Spleen (tissue), 3 donors: ENCODE measurements at regions not wholly inside any gene's neighbourhood (a gene's known extent, or its start where the extent isn't known, plus 50 kb on each side); places are given as distances from the start of the nearest gene placed in this dataset.

ENCODE experiments used
- POLR2A ChIP-seq, 3 donors: fragments of 450-650 bp; IDR thresholded peaks; one replicate each; pipeline ENCODE4 v1.5.1; 2017; ENCODE audit warnings: antibody characterized with exemption in 3 of 3, mild to moderate bottlenecking in 1 of 3
- POLR2AphosphoS5 ChIP-seq, 3 donors: sonication (generic); formaldehyde crosslinking; IDR thresholded peaks; one replicate each; pipeline ENCODE4 v1.5.1; 2017; ENCODE audit warnings: antibody characterized with exemption in 3 of 3

DNA sequence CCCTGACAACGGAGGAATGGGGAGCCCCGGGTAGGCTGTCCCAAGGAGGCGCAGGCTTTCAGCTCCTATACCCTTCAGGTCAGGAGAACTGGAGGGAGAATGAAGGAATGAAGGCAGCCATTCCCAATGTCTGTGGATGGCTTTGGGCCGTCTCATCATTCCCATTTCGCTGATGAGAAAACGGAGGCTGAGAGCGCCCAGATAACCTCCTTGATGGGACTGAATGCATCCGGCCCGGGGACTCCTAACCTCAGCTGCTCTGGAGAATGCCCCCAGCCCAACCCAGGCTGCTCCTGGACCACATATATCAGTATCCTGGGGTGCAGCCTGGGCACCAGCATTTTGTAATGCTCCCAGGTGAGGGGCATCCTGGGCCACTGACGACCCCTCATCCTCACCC, 52.6 kb upstream of the RNU6ATAC start:
- TF ChIP-seq POLR2A (IDR thresholded peaks at IDR 0.05) = no peak
- no peak for TF ChIP-seq POLR2AphosphoS5 (IDR thresholded peaks at IDR 0.05)
